ENCODE measurements at regions not wholly inside any gene's neighbourhood (a gene's known extent, or its start where the extent isn't known, plus 50 kb on each side); places are given as distances from the start of the nearest gene placed in this dataset.

GRCh38 chr7:67502929-67503328 lies 506.3 kb downstream of the TYW1 start:
- no peak for FAIRE-seq
- Histone ChIP-seq H3K4me3 (ENCODE audit: low read depth, low read length) (no peak overlapping the region), H3K36me3 (ENCODE audit: control insufficient read depth, insufficient read depth, low read length) (no peaks in the 10 kb centered on the region), H3K27me3 (ENCODE audit: control insufficient read depth, insufficient read depth, low read length) (no peaks in the 10 kb centered on the region)
- no peak for DNase-seq (ENCODE audit: low read depth)
- no peak for TF ChIP-seq CTCF (IDR thresholded peaks at IDR 0.05; ENCODE audit: insufficient read depth, low read length, severe bottlenecking)

- Histone ChIP-seq H3K4me3 (ENCODE audit: low read depth, low read length) (no peak overlapping the region), H3K36me3 (ENCODE audit: control insufficient read depth, insufficient read depth, low read length) (no peaks in the 10 kb centered on the region), H3K27me3 (ENCODE audit: control insufficient read depth, insufficient read depth, low read length) (no peaks in the 10 kb centered on the region)
- TF ChIP-seq CTCF (IDR thresholded peaks at IDR 0.05; ENCODE audit: insufficient read depth, low read length, severe bottlenecking) = no peak
- DNase-seq (ENCODE audit: low read depth) = no peak
- no peak for FAIRE-seq
Observed at GRCh38 chr7:67505449-67505848, 508.8 kb downstream of the TYW1 start.

- DNase-seq (ENCODE audit: low read depth) (no peak), FAIRE-seq (no peak)
- Histone ChIP-seq H3K27me3 (ENCODE audit: control insufficient read depth, insufficient read depth, low read length) (no peaks in the 10 kb centered on the region), H3K36me3 (ENCODE audit: control insufficient read depth, insufficient read depth, low read length) (no peaks in the 10 kb centered on the region), H3K4me3 (ENCODE audit: low read depth, low read length) (no peak overlapping the region)
- no peak for TF ChIP-seq CTCF (IDR thresholded peaks at IDR 0.05; ENCODE audit: insufficient read depth, low read length, severe bottlenecking)
Observed at GRCh38 chr7:67512481-67512880, 515.8 kb downstream of the TYW1 start.

- FAIRE-seq = no peak
- no peak for TF ChIP-seq CTCF (IDR thresholded peaks at IDR 0.05; ENCODE audit: insufficient read depth, low read length, severe bottlenecking)
- H3K4me3 ChIP-seq (ENCODE audit: low read depth, low read length) = no peak overlapping the region
Observed at GRCh38 chr7:67518580-67518979, 521.9 kb downstream of the TYW1 start.

GRCh38 chr7:67519171-67519570 lies 522.5 kb downstream of the TYW1 start:
- Histone ChIP-seq H3K4me3 (ENCODE audit: low read depth, low read length) (no peak overlapping the region), H3K27me3 (ENCODE audit: control insufficient read depth, insufficient read depth, low read length) (no peaks in the 10 kb centered on the region), H3K36me3 (ENCODE audit: control insufficient read depth, insufficient read depth, low read length) (no peaks in the 10 kb centered on the region)
- DNase-seq (ENCODE audit: low read depth) (no peak), FAIRE-seq (no peak)
- no peak for TF ChIP-seq CTCF (IDR thresholded peaks at IDR 0.05; ENCODE audit: insufficient read depth, low read length, severe bottlenecking)

More at GRCh38 chr7:67518580-67518979, 521.9 kb downstream of the TYW1 start:
- no peaks in the 10 kb centered on the region for H3K36me3 ChIP-seq (ENCODE audit: control insufficient read depth, insufficient read depth, low read length)
- DNase-seq (ENCODE audit: low read depth) = no peak
- H3K27me3 ChIP-seq (ENCODE audit: control insufficient read depth, insufficient read depth, low read length) = no peaks in the 10 kb centered on the region

- TF ChIP-seq CTCF (IDR thresholded peaks at IDR 0.05; ENCODE audit: insufficient read depth, low read length, severe bottlenecking) = no peak
Observed at GRCh38 chr7:67522504-67522903, 525.9 kb downstream of the TYW1 start.

More at GRCh38 chr7:67522504-67522903, 525.9 kb downstream of the TYW1 start:
- DNase-seq (ENCODE audit: low read depth) = no peak
- no peak overlapping the region for H3K4me3 ChIP-seq (ENCODE audit: low read depth, low read length)
- H3K36me3 ChIP-seq (ENCODE audit: control insufficient read depth, insufficient read depth, low read length) = no peaks in the 10 kb centered on the region
- H3K27me3 ChIP-seq (ENCODE audit: control insufficient read depth, insufficient read depth, low read length) = no peaks in the 10 kb centered on the region
- FAIRE-seq = no peak
